Glutamatergic neuron (in vitro differentiated cells): ENCODE measurements at regions not wholly inside any gene's neighbourhood (a gene's known extent, or its start where the extent isn't known, plus 50 kb on each side); places are given as distances from the start of the nearest gene placed in this dataset.

ENCODE experiments used
- DNase-seq: peaks from one replicate; pipeline ENCODE4 v3.0.0; 2022
- H3K27ac Mint-ChIP-seq: one replicate; pipeline ENCODE4 v1.8.0; 2020; ENCODE audit warnings: mild to moderate bottlenecking, mixed read lengths, inconsistent platforms; ENCODE audit not compliant: unreplicated experiment
- H3K27me3 Mint-ChIP-seq: one replicate; pipeline ENCODE4 v1.8.0; 2020; ENCODE audit warnings: mild to moderate bottlenecking, moderate library complexity, mixed read lengths, inconsistent platforms; ENCODE audit not compliant: unreplicated experiment
- H3K36me3 Mint-ChIP-seq: one replicate; pipeline ENCODE4 v1.8.0; 2020; ENCODE audit warnings: mild to moderate bottlenecking, mixed read lengths, inconsistent platforms; ENCODE audit not compliant: unreplicated experiment
- H3K4me1 Mint-ChIP-seq: one replicate; pipeline ENCODE4 v1.8.0; 2020; ENCODE audit warnings: mild to moderate bottlenecking, low read depth, mixed read lengths, inconsistent platforms; ENCODE audit not compliant: unreplicated experiment
- H3K4me3 Mint-ChIP-seq: one replicate; pipeline ENCODE4 v1.8.0; 2020; ENCODE audit warnings: mild to moderate bottlenecking, mixed read lengths, inconsistent platforms; ENCODE audit not compliant: unreplicated experiment
- H3K9me3 Mint-ChIP-seq: one replicate; pipeline ENCODE4 v1.8.0; 2020; ENCODE audit warnings: mild to moderate bottlenecking, moderate library complexity, mixed read lengths, inconsistent platforms; ENCODE audit not compliant: unreplicated experiment
- TF ChIP-seq, protein P1 (sequence below): fragments of 200-600 bp; sonication (generic); IDR thresholded peaks from one replicate; pipeline ENCODE4 v1.5.0; 2021; ENCODE audit not compliant: partially characterized antibody, unreplicated experiment

GRCh38 chr3:70880421-70880820 lies 568.0 kb upstream of the MDFIC2 start:
- Mint-ChIP-seq H3K36me3 (no peaks in the 10 kb centered on the region), H3K9me3 (no peaks in the 10 kb centered on the region)
- DNase-seq: no peak

GRCh38 chr3:70876154-70876553 lies 563.7 kb upstream of the MDFIC2 start:
- no peak for DNase-seq
- TF ChIP-seq, protein P1, sequence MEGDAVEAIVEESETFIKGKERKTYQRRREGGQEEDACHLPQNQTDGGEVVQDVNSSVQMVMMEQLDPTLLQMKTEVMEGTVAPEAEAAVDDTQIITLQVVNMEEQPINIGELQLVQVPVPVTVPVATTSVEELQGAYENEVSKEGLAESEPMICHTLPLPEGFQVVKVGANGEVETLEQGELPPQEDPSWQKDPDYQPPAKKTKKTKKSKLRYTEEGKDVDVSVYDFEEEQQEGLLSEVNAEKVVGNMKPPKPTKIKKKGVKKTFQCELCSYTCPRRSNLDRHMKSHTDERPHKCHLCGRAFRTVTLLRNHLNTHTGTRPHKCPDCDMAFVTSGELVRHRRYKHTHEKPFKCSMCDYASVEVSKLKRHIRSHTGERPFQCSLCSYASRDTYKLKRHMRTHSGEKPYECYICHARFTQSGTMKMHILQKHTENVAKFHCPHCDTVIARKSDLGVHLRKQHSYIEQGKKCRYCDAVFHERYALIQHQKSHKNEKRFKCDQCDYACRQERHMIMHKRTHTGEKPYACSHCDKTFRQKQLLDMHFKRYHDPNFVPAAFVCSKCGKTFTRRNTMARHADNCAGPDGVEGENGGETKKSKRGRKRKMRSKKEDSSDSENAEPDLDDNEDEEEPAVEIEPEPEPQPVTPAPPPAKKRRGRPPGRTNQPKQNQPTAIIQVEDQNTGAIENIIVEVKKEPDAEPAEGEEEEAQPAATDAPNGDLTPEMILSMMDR: no peak
- peaks cover 5% of the 10 kb centered on the region for H3K9me3 Mint-ChIP-seq
- H3K4me1 Mint-ChIP-seq: no peaks in the 10 kb centered on the region
- no peak overlapping the region for H3K27ac Mint-ChIP-seq
- H3K27me3 Mint-ChIP-seq: no peaks in the 10 kb centered on the region
- peaks cover 5% of the 10 kb centered on the region for H3K36me3 Mint-ChIP-seq
- no peak overlapping the region for H3K4me3 Mint-ChIP-seq

More at GRCh38 chr3:70880421-70880820, 568.0 kb upstream of the MDFIC2 start:
- H3K4me3 Mint-ChIP-seq: no peak overlapping the region
- TF ChIP-seq, protein P1: no peak
- no peak overlapping the region for H3K27ac Mint-ChIP-seq
- no peaks in the 10 kb centered on the region for H3K27me3 Mint-ChIP-seq
- no peaks in the 10 kb centered on the region for H3K4me1 Mint-ChIP-seq

DNA sequence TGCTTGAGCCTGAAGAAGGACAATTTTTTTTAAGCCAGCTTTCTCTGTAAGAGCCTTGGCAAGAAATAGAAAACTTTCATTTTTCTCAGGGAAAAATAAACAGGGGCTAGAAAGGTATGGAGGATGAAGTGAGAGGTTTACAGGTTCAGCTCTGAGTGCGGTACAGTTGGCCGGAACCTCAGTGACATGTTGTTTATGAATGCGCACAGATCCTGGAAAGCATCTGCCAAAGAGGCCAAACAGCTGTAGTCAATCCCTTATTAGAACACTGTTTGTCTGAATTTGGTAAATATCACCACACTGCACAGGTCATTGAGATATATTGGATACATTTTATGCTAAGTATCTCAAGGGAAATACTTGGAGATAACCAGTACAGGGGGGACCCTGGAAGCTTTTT lies 561.8 kb upstream of the MDFIC2 start:
- TF ChIP-seq, protein P1: no peak
- Mint-ChIP-seq H3K27ac (no peak overlapping the region), H3K4me1 (no peaks in the 10 kb centered on the region), H3K9me3 (peaks cover 5% of the 10 kb centered on the region), H3K36me3 (peaks cover 11% of the 10 kb centered on the region), H3K27me3 (no peaks in the 10 kb centered on the region), H3K4me3 (no peak overlapping the region)
- no peak for DNase-seq

GRCh38 chr3:70873686-70874085 lies 561.2 kb upstream of the MDFIC2 start:
- no peaks in the 10 kb centered on the region for H3K27me3 Mint-ChIP-seq
- TF ChIP-seq, protein P1: no peak
- H3K36me3 Mint-ChIP-seq: peaks cover 11% of the 10 kb centered on the region
- no peak overlapping the region for H3K27ac Mint-ChIP-seq
- H3K4me1 Mint-ChIP-seq: no peaks in the 10 kb centered on the region
- no peak overlapping the region for H3K4me3 Mint-ChIP-seq
- H3K9me3 Mint-ChIP-seq: peaks cover 5% of the 10 kb centered on the region
- no peak for DNase-seq

DNA sequence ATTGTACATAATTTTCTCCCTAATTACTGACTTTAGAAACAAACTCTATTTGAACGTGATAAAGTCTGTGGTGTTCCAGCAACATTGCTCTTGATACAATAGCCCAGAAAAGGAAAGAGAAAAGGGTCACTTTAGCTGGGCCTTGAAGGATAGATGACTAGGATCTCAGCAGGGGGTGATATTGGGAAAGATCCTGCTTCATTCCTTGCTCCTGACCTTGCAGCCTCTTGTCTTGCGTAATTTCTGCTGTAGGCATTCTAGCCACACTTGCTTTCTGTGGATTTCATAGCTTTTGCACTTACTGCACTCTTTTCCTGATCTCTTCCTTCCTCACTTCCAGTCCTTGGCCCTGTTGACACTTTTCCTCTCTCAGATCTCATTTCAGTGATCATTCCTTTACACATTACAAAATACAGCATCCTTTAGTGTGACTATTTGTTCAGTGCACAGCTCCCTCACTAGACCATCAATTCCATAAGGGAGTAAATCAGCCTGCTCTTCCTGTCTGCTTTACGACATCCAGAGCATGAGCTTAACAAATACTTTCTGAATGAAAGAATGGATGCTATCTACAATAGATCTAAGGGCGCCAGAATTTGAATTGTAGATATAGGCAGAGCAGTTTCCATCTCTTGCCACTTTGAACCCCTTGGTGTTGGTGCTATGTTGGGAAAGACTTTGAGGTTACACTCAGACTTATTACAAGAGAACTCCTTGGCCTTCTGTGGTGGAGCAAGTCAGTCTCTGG lies 559.6 kb upstream of the MDFIC2 start:
- peaks cover 11% of the 10 kb centered on the region for H3K36me3 Mint-ChIP-seq
- TF ChIP-seq, protein P1: no peak
- H3K4me3 Mint-ChIP-seq: no peak overlapping the region
- H3K4me1 Mint-ChIP-seq: no peaks in the 10 kb centered on the region
- no peak overlapping the region for H3K27ac Mint-ChIP-seq
- peaks cover 5% of the 10 kb centered on the region for H3K9me3 Mint-ChIP-seq
- DNase-seq: no peak
- no peaks in the 10 kb centered on the region for H3K27me3 Mint-ChIP-seq
